ENCODE measurements at regions not wholly inside any gene's neighbourhood (a gene's known extent, or its start where the extent isn't known, plus 50 kb on each side); places are given as distances from the start of the nearest gene placed in this dataset.

DNA sequence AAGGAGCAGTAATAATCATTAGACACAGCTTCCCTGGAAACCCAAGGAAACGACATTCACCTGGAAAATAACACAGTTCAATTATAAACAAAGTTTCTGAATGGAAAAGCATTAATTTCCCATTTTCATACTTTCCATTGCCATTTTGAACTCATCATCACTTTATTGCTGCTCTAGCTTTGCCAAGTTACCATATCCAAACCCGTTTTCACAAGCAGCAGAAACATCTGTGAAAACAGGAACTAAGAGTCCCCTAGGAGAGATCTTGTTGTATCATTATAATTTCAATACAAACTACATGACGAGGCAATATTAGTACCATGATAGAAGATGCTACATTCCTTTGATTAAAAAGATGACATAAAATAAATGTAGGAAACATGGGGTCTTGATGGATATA is 597.0 kb upstream of the NRXN1 start:
- no peak for TF ChIP-seq CTCF (conservative IDR thresholded peaks at IDR 0.05)
- no peaks in the 10 kb centered on the region for H3K27me3 Mint-ChIP-seq (ENCODE audit: insufficient read depth)
- H3K36me3 Mint-ChIP-seq (ENCODE audit: low read depth) = no peaks in the 10 kb centered on the region
- 81% methylated on average over 2 of the region's 3 CpGs; no CpG with 5 or more reads in 1 of the 2 experiments for WGBS, 2 experiments (ENCODE audit: insufficient coverage in 1 of 2, insufficient read length in 1 of 2)
- Histone ChIP-seq H3K36me3 (ENCODE audit: control insufficient read depth, insufficient read depth, low read length) (no peaks in the 10 kb centered on the region), H3K9me3 (ENCODE audit: control insufficient read depth, low read length) (no peaks in the 10 kb centered on the region), H3K4me3 (ENCODE audit: low read length) (no peak overlapping the region), H3K27me3 (ENCODE audit: control insufficient read depth, insufficient read depth, low read length, poor library complexity, severe bottlenecking) (no peaks in the 10 kb centered on the region), H3K27ac (ENCODE audit: low read depth, low read length) (no peak overlapping the region), H3K9ac (ENCODE audit: extremely low read depth, low read length, poor library complexity, severe bottlenecking) (no peak overlapping the region), H3K4me1 (ENCODE audit: control insufficient read depth, insufficient read depth, low read length) (no peaks in the 10 kb centered on the region)
- H3K9me3 Mint-ChIP-seq = peaks cover 4% of the 10 kb centered on the region
- H3K27ac Mint-ChIP-seq = no peak overlapping the region
- peaks cover 21% of the 10 kb centered on the region for H3K4me1 Mint-ChIP-seq
- no peak overlapping the region for H3K4me3 Mint-ChIP-seq
- no peak for DNase-seq

DNA sequence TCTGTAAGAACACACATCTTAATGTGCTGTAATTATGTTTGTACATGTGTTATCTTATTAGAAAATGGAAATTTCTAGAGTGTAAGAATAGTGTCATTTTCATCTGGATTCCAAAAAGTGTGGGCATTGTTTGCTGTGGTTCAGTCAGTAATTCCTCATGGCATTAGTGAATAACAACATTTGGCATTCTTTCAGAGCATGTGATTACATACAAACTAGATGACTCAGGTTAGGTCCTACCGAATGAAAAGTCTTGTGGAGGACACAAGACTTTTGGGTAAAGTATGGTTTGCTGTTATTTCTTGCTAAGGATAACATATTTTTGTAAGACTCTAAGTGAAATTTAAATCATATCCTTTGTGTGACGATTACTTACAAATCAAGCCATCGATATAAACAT is 593.1 kb upstream of the NRXN1 start:
- no peaks in the 10 kb centered on the region for H3K36me3 Mint-ChIP-seq (ENCODE audit: low read depth)
- no peak overlapping the region for H3K9ac ChIP-seq (ENCODE audit: extremely low read depth, low read length, poor library complexity, severe bottlenecking)

DNA sequence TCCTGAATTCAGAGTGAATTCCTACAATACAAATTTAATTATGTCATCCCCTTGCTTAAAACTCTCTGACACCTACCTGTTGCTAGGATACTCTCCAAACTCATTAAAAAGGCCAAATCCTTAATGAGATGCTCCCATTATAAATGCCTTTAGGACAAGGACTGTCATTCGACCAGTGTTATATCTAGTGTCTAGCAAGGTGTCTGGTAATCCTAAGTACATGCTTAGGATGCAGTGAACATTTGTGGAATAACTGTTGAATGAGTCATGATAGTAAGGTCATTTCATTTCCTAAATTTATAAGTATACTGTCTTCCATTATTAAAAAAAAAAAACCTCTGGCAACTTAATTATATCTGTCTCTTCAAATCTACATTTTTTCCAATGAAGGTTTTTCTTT is 588.9 kb upstream of the NRXN1 start:
- Mint-ChIP-seq H3K4me1 (no peaks in the 10 kb centered on the region), H3K4me3 (no peak overlapping the region), H3K27me3 (ENCODE audit: insufficient read depth) (no peaks in the 10 kb centered on the region), H3K27ac (no peak overlapping the region), H3K36me3 (ENCODE audit: low read depth) (no peaks in the 10 kb centered on the region), H3K9me3 (peaks cover 23% of the 10 kb centered on the region)
- Histone ChIP-seq H3K9ac (ENCODE audit: extremely low read depth, low read length, poor library complexity, severe bottlenecking) (no peak overlapping the region), H3K4me3 (ENCODE audit: low read length) (no peak overlapping the region), H3K9me3 (ENCODE audit: control insufficient read depth, low read length) (peaks cover 11% of the 10 kb centered on the region), H3K27me3 (ENCODE audit: control insufficient read depth, insufficient read depth, low read length, poor library complexity, severe bottlenecking) (no peaks in the 10 kb centered on the region), H3K4me1 (ENCODE audit: control insufficient read depth, insufficient read depth, low read length) (no peaks in the 10 kb centered on the region), H3K36me3 (ENCODE audit: control insufficient read depth, insufficient read depth, low read length) (no peaks in the 10 kb centered on the region), H3K27ac (ENCODE audit: low read depth, low read length) (no peak overlapping the region)
- TF ChIP-seq CTCF (conservative IDR thresholded peaks at IDR 0.05) = no peak
- DNase-seq = no peak
- WGBS, 2 experiments (ENCODE audit: insufficient coverage in 1 of 2, insufficient read length in 1 of 2) = 100% methylated on average over 1 of the region's 1 CpG; no CpG with 5 or more reads in 1 of the 2 experiments

More for the DNA sequence above, 593.1 kb upstream of the NRXN1 start:
- no peak overlapping the region for H3K27ac ChIP-seq (ENCODE audit: low read depth, low read length)
- H3K4me3 Mint-ChIP-seq = no peak overlapping the region
- peaks cover 10% of the 10 kb centered on the region for H3K9me3 Mint-ChIP-seq
- no peak for DNase-seq
- no peak overlapping the region for H3K27ac Mint-ChIP-seq
- H3K27me3 ChIP-seq (ENCODE audit: control insufficient read depth, insufficient read depth, low read length, poor library complexity, severe bottlenecking) = no peaks in the 10 kb centered on the region
- no peaks in the 10 kb centered on the region for H3K27me3 Mint-ChIP-seq (ENCODE audit: insufficient read depth)
- no peak overlapping the region for H3K4me3 ChIP-seq (ENCODE audit: low read length)
- WGBS, 2 experiments (ENCODE audit: insufficient coverage in 1 of 2, insufficient read length in 1 of 2) = 83 to 90% methylated on average over 1 of the region's 3 CpGs
- no peaks in the 10 kb centered on the region for H3K4me1 ChIP-seq (ENCODE audit: control insufficient read depth, insufficient read depth, low read length)
- no peak for TF ChIP-seq CTCF (conservative IDR thresholded peaks at IDR 0.05)
- H3K9me3 ChIP-seq (ENCODE audit: control insufficient read depth, low read length) = peaks cover 6% of the 10 kb centered on the region
- H3K36me3 ChIP-seq (ENCODE audit: control insufficient read depth, insufficient read depth, low read length) = no peaks in the 10 kb centered on the region
- no peaks in the 10 kb centered on the region for H3K4me1 Mint-ChIP-seq
